ENCODE measurements at regions not wholly inside any gene's neighbourhood (a gene's known extent, or its start where the extent isn't known, plus 50 kb on each side); places are given as distances from the start of the nearest gene placed in this dataset.

- TF ChIP-seq, protein P1, sequence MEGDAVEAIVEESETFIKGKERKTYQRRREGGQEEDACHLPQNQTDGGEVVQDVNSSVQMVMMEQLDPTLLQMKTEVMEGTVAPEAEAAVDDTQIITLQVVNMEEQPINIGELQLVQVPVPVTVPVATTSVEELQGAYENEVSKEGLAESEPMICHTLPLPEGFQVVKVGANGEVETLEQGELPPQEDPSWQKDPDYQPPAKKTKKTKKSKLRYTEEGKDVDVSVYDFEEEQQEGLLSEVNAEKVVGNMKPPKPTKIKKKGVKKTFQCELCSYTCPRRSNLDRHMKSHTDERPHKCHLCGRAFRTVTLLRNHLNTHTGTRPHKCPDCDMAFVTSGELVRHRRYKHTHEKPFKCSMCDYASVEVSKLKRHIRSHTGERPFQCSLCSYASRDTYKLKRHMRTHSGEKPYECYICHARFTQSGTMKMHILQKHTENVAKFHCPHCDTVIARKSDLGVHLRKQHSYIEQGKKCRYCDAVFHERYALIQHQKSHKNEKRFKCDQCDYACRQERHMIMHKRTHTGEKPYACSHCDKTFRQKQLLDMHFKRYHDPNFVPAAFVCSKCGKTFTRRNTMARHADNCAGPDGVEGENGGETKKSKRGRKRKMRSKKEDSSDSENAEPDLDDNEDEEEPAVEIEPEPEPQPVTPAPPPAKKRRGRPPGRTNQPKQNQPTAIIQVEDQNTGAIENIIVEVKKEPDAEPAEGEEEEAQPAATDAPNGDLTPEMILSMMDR (IDR thresholded peaks at IDR 0.05), result no peak
- TF ChIP-seq POLR2A (IDR thresholded peaks at IDR 0.05) (no peak), POLR2AphosphoS5 (IDR thresholded peaks at IDR 0.05) (no peak), EP300 (IDR thresholded peaks at IDR 0.05) (no peak)
Observed at GRCh38 chr5:160925281-160925680, 73.3 kb upstream of the ATP10B start.

All from upper lobe of left lung (tissue), 4 donors.